ENCODE measurements at regions not wholly inside any gene's neighbourhood (a gene's known extent, or its start where the extent isn't known, plus 50 kb on each side); places are given as distances from the start of the nearest gene placed in this dataset.

DNA sequence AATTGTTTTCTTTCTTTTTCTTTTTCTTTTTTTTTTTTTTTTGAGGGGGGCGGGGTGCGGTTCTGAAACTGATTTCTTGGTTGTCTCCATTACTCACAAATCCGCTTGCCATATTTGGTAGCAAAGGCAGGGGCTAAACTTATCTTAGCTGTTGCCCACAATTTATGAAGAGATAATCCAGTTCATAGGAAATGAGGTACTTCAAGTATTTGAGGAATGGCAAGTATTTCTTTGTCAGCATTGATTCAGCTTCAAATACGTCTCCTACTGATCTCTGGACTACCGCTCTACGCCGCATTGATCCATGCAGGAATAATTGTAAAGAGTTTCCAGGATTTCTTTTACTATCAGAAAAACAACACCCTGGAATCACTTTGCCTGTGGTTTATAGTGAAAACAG, 289.2 kb upstream of the DPYD start:
- in situ Hi-C loops (cut with MboI; ENCODE audit: low pct_unique_long_range_greater_than_20kb, low sequenced_read_pairs, unreplicated experiment), result no loop called here
- no peak for DNase-seq (ENCODE audit: low spot score)
- TF ChIP-seq, protein P1, sequence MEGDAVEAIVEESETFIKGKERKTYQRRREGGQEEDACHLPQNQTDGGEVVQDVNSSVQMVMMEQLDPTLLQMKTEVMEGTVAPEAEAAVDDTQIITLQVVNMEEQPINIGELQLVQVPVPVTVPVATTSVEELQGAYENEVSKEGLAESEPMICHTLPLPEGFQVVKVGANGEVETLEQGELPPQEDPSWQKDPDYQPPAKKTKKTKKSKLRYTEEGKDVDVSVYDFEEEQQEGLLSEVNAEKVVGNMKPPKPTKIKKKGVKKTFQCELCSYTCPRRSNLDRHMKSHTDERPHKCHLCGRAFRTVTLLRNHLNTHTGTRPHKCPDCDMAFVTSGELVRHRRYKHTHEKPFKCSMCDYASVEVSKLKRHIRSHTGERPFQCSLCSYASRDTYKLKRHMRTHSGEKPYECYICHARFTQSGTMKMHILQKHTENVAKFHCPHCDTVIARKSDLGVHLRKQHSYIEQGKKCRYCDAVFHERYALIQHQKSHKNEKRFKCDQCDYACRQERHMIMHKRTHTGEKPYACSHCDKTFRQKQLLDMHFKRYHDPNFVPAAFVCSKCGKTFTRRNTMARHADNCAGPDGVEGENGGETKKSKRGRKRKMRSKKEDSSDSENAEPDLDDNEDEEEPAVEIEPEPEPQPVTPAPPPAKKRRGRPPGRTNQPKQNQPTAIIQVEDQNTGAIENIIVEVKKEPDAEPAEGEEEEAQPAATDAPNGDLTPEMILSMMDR (IDR thresholded peaks at IDR 0.05; ENCODE audit: extremely low read depth, insufficient read depth, missing control alignments), result no peak

DNA sequence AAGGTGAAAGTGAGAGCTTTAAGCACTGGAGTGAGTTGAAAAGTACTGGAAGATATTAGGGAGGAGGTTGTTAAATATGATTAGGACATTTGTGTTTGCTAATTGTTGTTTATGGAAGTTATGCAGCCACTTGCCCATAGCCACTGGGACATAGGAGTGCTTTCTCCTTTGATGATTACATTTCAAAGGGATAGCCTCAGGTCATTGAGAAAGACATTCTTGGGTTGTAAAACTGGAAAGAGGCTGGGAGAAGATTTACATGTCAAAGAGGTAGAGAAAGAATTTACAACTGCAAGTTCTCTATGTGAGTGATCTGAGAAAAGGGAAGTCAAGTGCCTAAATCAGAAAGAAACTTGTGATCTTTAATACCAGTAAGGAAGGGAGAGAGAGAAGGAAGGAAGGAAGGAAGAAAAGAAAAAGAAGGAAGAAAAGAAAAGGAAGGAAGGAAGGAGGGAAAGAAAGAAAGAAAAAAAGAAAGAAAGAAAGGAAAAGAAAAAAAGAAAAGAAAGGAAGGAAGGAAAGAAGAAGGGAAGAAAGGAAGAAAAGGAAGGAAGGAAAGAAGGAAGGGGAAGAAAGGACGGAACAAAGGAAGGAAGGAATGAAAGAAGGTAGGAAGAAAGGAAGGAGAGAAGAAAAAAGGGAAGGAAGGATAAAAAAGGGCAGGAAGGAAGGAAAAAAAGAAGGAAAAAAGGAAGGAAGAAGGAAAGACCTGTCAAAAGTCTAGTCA, 284.6 kb upstream of the DPYD start:
- in situ Hi-C loops (cut with MboI; ENCODE audit: low pct_unique_long_range_greater_than_20kb, low sequenced_read_pairs, unreplicated experiment), result no loop called here
- DNase-seq (ENCODE audit: low spot score), result no peak

DNA sequence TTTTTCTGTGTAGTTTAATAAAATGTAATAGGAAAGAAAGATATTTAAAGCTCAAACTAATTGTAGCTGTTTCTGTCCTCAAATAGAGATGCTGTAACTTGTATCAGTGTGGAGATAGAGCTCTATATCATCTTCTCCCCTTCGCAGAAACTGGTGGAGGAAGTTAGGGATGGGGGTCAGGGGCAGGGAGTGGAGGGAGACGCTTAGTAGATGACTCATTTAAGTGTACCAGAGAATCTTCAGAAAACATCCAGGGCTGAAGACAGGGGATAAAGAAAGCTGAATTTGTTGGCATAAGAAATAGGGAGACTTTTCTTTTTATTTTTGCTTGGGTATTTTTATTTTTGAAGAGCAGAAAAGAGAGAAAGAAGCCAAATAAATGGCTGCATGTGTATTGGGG, 282.6 kb upstream of the DPYD start:
- no peak for DNase-seq (ENCODE audit: low spot score)
- TF ChIP-seq, protein P1 (IDR thresholded peaks at IDR 0.05; ENCODE audit: extremely low read depth, insufficient read depth, missing control alignments), result no peak
- in situ Hi-C loops (cut with MboI; ENCODE audit: low pct_unique_long_range_greater_than_20kb, low sequenced_read_pairs, unreplicated experiment), result no loop called here

More for the DNA sequence above, 284.6 kb upstream of the DPYD start:
- TF ChIP-seq, protein P1 (IDR thresholded peaks at IDR 0.05; ENCODE audit: extremely low read depth, insufficient read depth, missing control alignments), result no peak

DNA sequence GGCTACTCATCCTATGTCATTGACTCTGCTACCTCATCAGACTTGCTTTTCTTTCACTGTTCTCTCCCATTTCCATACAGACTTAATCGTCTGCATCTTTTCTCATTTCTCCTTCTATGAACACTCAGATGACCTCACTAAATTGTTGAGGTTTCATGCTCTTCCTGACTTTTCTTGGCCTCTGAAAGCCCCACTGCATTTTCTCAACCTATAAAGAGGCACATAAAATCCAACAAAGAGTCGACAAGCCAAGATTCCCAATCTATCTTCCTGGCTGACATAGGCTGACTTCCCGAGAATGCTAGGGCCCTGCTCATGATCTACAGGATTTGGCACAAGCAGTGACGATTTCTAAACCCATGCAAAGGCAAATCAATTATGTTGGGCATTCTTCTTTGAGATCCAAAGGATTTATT, 280.8 kb upstream of the DPYD start:
- in situ Hi-C loops (cut with MboI; ENCODE audit: low pct_unique_long_range_greater_than_20kb, low sequenced_read_pairs, unreplicated experiment), result no loop called here
- TF ChIP-seq, protein P1 (IDR thresholded peaks at IDR 0.05; ENCODE audit: extremely low read depth, insufficient read depth, missing control alignments), result no peak
- no peak for DNase-seq (ENCODE audit: low spot score)

DNA sequence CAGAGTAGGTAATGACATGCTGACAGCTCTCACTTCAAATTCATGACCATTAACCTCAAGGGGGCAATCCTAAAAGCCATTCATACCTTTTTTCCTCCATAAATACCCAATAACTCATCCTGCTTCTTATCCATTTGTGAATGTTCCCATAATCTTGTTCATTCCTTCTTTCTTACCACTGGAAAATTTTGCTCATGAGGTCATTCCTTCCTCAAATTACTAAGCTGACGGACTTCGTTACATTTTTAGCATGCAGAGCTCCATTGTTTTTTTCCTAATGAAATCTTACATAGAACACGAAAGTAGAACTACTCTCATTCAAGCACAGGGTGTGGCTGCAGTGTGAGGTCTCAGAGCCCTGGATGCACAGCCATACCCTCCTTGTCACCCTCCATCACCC, 276.5 kb upstream of the DPYD start:
- in situ Hi-C loops (cut with MboI; ENCODE audit: low pct_unique_long_range_greater_than_20kb, low sequenced_read_pairs, unreplicated experiment), result no loop called here
- TF ChIP-seq, protein P1 (IDR thresholded peaks at IDR 0.05; ENCODE audit: extremely low read depth, insufficient read depth, missing control alignments), result no peak
- DNase-seq (ENCODE audit: low spot score), result no peak

DNA sequence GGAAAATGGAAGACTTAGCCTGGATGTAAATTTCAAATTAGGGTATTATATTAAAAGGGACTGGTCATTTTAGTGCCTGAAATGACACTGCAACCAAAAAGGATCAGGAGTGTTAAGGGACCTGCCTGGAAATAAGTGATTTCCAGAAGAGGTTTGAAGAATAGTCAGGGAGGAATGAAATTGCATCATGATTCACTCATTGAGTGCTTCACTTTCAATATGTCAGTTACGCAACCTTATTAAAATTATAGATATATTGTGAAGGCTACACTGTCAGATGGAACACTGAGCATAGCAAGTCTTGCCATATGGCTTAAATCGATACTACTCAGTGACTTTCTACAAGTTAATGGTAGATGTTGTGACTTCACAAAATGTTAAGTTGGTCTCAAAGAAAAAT, 275.2 kb upstream of the DPYD start:
- no peak for DNase-seq (ENCODE audit: low spot score)
- in situ Hi-C loops (cut with MboI; ENCODE audit: low pct_unique_long_range_greater_than_20kb, low sequenced_read_pairs, unreplicated experiment), result no loop called here
- TF ChIP-seq, protein P1 (IDR thresholded peaks at IDR 0.05; ENCODE audit: extremely low read depth, insufficient read depth, missing control alignments), result no peak
